ENCODE measurements at regions not wholly inside any gene's neighbourhood (a gene's known extent, or its start where the extent isn't known, plus 50 kb on each side); places are given as distances from the start of the nearest gene placed in this dataset.

DNA sequence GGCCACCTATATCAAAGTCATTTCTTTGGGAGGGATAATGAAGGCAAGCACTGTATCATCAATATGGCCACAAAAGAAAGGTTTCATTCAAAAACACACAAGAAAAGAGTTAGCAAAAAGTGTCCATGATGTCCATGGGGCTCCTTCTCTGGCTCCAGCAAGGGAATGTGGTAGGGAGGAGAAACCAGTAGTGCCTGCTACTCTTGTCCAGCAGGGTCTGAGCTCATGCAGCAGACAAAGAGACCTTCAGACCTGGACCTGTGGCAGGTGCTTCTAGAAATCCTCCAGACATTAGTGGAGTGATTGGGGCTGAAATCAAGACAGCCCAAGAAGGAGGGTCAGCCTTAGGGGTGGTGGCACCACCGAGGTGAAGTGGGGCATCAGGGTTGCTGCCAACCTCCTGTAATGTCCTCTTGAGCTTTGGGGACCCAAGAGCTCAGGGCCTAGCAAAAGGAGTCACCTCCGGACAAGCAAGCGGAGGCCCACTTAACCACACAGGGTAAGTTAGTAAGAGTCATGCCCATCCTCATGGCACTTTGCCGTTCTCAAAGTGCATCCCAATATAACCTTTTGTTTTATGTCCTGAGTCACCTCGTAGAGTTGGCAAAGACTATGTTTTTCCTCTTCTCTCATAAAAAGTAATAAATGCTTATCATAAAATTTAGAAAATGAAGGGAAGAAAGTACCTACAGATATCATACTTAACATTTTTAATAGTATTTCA lies 112.6 kb upstream of the YPEL5 start:
- H2BK12ac ChIP-seq (ENCODE audit: insufficient read length, low read depth, low read length) = no peak overlapping the region
- no peak overlapping the region for H3K23ac ChIP-seq (ENCODE audit: insufficient read length, low read depth, low read length)
- H3K27ac Mint-ChIP-seq = peak overlapping the region in 1 of 3 experiments; percentile 74; a peak in 1 of 7 replicates
- H2BK5ac ChIP-seq (ENCODE audit: insufficient read length, low read length) = no peak overlapping the region
- no peaks in the 10 kb centered on the region for H3K27me3 ChIP-seq (ENCODE audit: insufficient read depth, low read length)
- H3K36me3 Mint-ChIP-seq (ENCODE audit: insufficient read depth in 1 of 3, low read depth in 3 of 3) = no peaks in the 10 kb centered on the region
- no peak overlapping the region for H3K9ac ChIP-seq (ENCODE audit: extremely low read depth, insufficient read length, low read length)
- no CpG with 5 or more reads among the region's 5 CpGs for whole genome bisulfite sequencing (ENCODE audit: extremely low coverage, insufficient read length, low lambda C conversion rate)
- H3K4me1 Mint-ChIP-seq = peaks cover 16 to 17% of the 10 kb centered on the region in 2 experiments
- H4K5ac ChIP-seq (ENCODE audit: insufficient read length, low read depth, low read length) = no peak overlapping the region
- H3T11ph ChIP-seq (ENCODE audit: low read length) = no peak overlapping the region
- no peaks in the 10 kb centered on the region for H3K27me3 Mint-ChIP-seq (ENCODE audit: low read depth)
- H3K56ac ChIP-seq (ENCODE audit: insufficient read length, low read depth, low read length) = no peak overlapping the region
- peaks cover 7% of the 10 kb centered on the region; the same call in 1 of the 2 replicates for H3K4me1 ChIP-seq (ENCODE audit: insufficient read depth, low read length)
- H3K79me1 ChIP-seq (ENCODE audit: insufficient read depth, low read depth, low read length, poor library complexity, severe bottlenecking) = no peaks in the 10 kb centered on the region
- no peaks in the 10 kb centered on the region for H3K23me2 ChIP-seq (ENCODE audit: insufficient read length, low read depth, low read length, poor library complexity, severe bottlenecking)
- H3K79me2 ChIP-seq (ENCODE audit: insufficient read depth, low read length) = no peaks in the 10 kb centered on the region
- H3K9me3 ChIP-seq (ENCODE audit: control insufficient read depth, low read depth, low read length) = no peaks in the 10 kb centered on the region
- H4K8ac ChIP-seq (replicated peaks; ENCODE audit: insufficient read length, low read depth, low read length) = no peak overlapping the region
- no peak overlapping the region for H2BK120ac ChIP-seq (ENCODE audit: low read depth, low read length, poor library complexity, severe bottlenecking)
- no peak overlapping the region for H2BK20ac ChIP-seq (ENCODE audit: low read depth, low read length, poor library complexity, severe bottlenecking)
- no peak overlapping the region for H3K4me3 Mint-ChIP-seq
- no peak overlapping the region for H3K4ac ChIP-seq (ENCODE audit: low read depth, low read length)
- no peak overlapping the region for H2AK5ac ChIP-seq (ENCODE audit: insufficient read length, low read length)
- no peaks in the 10 kb centered on the region for H4K20me1 ChIP-seq (ENCODE audit: control insufficient read depth, insufficient read depth, insufficient read length)
- H3K14ac ChIP-seq (ENCODE audit: insufficient read depth, low read length) = no peak overlapping the region
- H4K91ac ChIP-seq (ENCODE audit: insufficient read length, low read depth, low read length) = no peak overlapping the region
- no peak overlapping the region for H2AFZ ChIP-seq (ENCODE audit: low read length)
- no peak overlapping the region for H3K18ac ChIP-seq (ENCODE audit: insufficient read length, low read depth, low read length)
- no peak overlapping the region for H2BK15ac ChIP-seq (ENCODE audit: low read depth, low read length)
- TF ChIP-seq, protein P1, sequence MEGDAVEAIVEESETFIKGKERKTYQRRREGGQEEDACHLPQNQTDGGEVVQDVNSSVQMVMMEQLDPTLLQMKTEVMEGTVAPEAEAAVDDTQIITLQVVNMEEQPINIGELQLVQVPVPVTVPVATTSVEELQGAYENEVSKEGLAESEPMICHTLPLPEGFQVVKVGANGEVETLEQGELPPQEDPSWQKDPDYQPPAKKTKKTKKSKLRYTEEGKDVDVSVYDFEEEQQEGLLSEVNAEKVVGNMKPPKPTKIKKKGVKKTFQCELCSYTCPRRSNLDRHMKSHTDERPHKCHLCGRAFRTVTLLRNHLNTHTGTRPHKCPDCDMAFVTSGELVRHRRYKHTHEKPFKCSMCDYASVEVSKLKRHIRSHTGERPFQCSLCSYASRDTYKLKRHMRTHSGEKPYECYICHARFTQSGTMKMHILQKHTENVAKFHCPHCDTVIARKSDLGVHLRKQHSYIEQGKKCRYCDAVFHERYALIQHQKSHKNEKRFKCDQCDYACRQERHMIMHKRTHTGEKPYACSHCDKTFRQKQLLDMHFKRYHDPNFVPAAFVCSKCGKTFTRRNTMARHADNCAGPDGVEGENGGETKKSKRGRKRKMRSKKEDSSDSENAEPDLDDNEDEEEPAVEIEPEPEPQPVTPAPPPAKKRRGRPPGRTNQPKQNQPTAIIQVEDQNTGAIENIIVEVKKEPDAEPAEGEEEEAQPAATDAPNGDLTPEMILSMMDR (conservative IDR thresholded peaks at IDR 0.05) = no peak
- H3K27ac ChIP-seq (ENCODE audit: insufficient read length, low read depth, low read length) = no peak overlapping the region
- H3K4me2 ChIP-seq (ENCODE audit: insufficient read depth, insufficient read length, low read length) = no peak overlapping the region
- no peaks in the 10 kb centered on the region; a peak in 1 of 5 replicates for H3K9me3 Mint-ChIP-seq
- DNase-seq = no peak
